Stimulated activated naive CD8-positive, alpha-beta T cell treated with anti-CD3 and anti-CD28 coated beads, Interleukin-15, Interleukin-2, amounts not matched to agents 100 ng/mL and 50 ng/mL, for 24 hours (primary cell): ENCODE measurements at regions not wholly inside any gene's neighbourhood (a gene's known extent, or its start where the extent isn't known, plus 50 kb on each side); places are given as distances from the start of the nearest gene placed in this dataset.
"Not testable (repeated sequence)": the region's sequence is repeated elsewhere in the genome, so short reads cannot be mapped to it uniquely, and the experiment has no call there.

ENCODE experiments used
- H3K27ac Mint-ChIP-seq: one replicate; pipeline ENCODE4 v1.8.0; 2021; ENCODE audit warnings: mild to moderate bottlenecking, mixed read lengths
- H3K27me3 Mint-ChIP-seq: one replicate; pipeline ENCODE4 v1.8.0; 2021; ENCODE audit warnings: mixed read lengths
- H3K36me3 Mint-ChIP-seq: one replicate; pipeline ENCODE4 v1.8.0; 2021; ENCODE audit warnings: low read depth, mixed read lengths
- H3K4me1 Mint-ChIP-seq: one replicate; pipeline ENCODE4 v1.8.0; 2021; ENCODE audit warnings: low read depth, mixed read lengths
- H3K4me3 Mint-ChIP-seq: one replicate; pipeline ENCODE4 v1.8.0; 2021; ENCODE audit warnings: mild to moderate bottlenecking, mixed read lengths
- H3K9me3 Mint-ChIP-seq: one replicate; pipeline ENCODE4 v1.8.0; 2021; ENCODE audit warnings: mixed read lengths

GRCh38 chr12:25615119-25615518 is 62.0 kb upstream of the LMNTD1 start:
- no peak overlapping the region for H3K4me3 Mint-ChIP-seq
- H3K9me3 Mint-ChIP-seq: no peaks in the 10 kb centered on the region
- H3K4me1 Mint-ChIP-seq: no peaks in the 10 kb centered on the region
- no peaks in the 10 kb centered on the region for H3K27me3 Mint-ChIP-seq
- no peaks in the 10 kb centered on the region for H3K36me3 Mint-ChIP-seq
- H3K27ac Mint-ChIP-seq: no peak overlapping the region

- Mint-ChIP-seq H3K4me1 (no peaks in the 10 kb centered on the region), H3K9me3 (no peaks in the 10 kb centered on the region), H3K27me3 (no peaks in the 10 kb centered on the region)
Measured at GRCh38 chr12:25616286-25616685, 63.2 kb upstream of the LMNTD1 start.

GRCh38 chr12:25617991-25618390 is 64.9 kb upstream of the LMNTD1 start:
- Mint-ChIP-seq H3K4me3 (no peak overlapping the region), H3K4me1 (no peaks in the 10 kb centered on the region), H3K36me3 (no peaks in the 10 kb centered on the region), H3K9me3 (no peaks in the 10 kb centered on the region), H3K27me3 (no peaks in the 10 kb centered on the region), H3K27ac (no peak overlapping the region)

More at GRCh38 chr12:25616286-25616685, 63.2 kb upstream of the LMNTD1 start:
- no peak overlapping the region for H3K4me3 Mint-ChIP-seq
- H3K36me3 Mint-ChIP-seq: no peaks in the 10 kb centered on the region
- no peak overlapping the region for H3K27ac Mint-ChIP-seq

- no peak overlapping the region for H3K27ac Mint-ChIP-seq
Measured at GRCh38 chr12:25623816-25624215, 70.7 kb upstream of the LMNTD1 start.

GRCh38 chr12:25625146-25625545 is 72.1 kb upstream of the LMNTD1 start:
- H3K27ac Mint-ChIP-seq: no peak overlapping the region
- H3K4me1 Mint-ChIP-seq: no peaks in the 10 kb centered on the region
- H3K4me3 Mint-ChIP-seq: no peak overlapping the region
- H3K27me3 Mint-ChIP-seq: no peaks in the 10 kb centered on the region
- H3K36me3 Mint-ChIP-seq: no peaks in the 10 kb centered on the region
- no peaks in the 10 kb centered on the region for H3K9me3 Mint-ChIP-seq

More at GRCh38 chr12:25623816-25624215, 70.7 kb upstream of the LMNTD1 start:
- Mint-ChIP-seq H3K9me3 (no peaks in the 10 kb centered on the region), H3K27me3 (no peaks in the 10 kb centered on the region), H3K4me1 (no peaks in the 10 kb centered on the region), H3K36me3 (no peaks in the 10 kb centered on the region), H3K4me3 (no peak overlapping the region)

- Mint-ChIP-seq H3K4me1 (peaks cover 10% of the 10 kb centered on the region), H3K36me3 (no peaks in the 10 kb centered on the region), H3K27me3 (no peaks in the 10 kb centered on the region), H3K27ac (no peak overlapping the region), H3K4me3 (no peak overlapping the region), H3K9me3 (peaks cover 3% of the 10 kb centered on the region)
Measured at GRCh38 chr12:25629341-25629740, 76.3 kb upstream of the LMNTD1 start.

- H3K27ac Mint-ChIP-seq, H3K27me3 Mint-ChIP-seq, H3K9me3 Mint-ChIP-seq, H3K36me3 Mint-ChIP-seq, H3K4me1 Mint-ChIP-seq, H3K4me3 Mint-ChIP-seq: not testable (repeated sequence)
Measured at GRCh38 chr12:25630735-25631515, 77.8 kb upstream of the LMNTD1 start.

GRCh38 chr12:25633149-25633548 is 80.1 kb upstream of the LMNTD1 start:
- H3K27ac Mint-ChIP-seq, H3K9me3 Mint-ChIP-seq, H3K4me3 Mint-ChIP-seq, H3K36me3 Mint-ChIP-seq, H3K4me1 Mint-ChIP-seq, H3K27me3 Mint-ChIP-seq: not testable (repeated sequence)

GRCh38 chr12:25637752-25638151 is 84.7 kb upstream of the LMNTD1 start:
- Mint-ChIP-seq H3K27ac (no peak overlapping the region), H3K36me3 (no peaks in the 10 kb centered on the region), H3K27me3 (no peaks in the 10 kb centered on the region), H3K4me3 (no peak overlapping the region), H3K9me3 (peaks cover 9% of the 10 kb centered on the region), H3K4me1 (peaks cover 10% of the 10 kb centered on the region)

- Mint-ChIP-seq H3K27ac (no peak overlapping the region), H3K4me1 (no peaks in the 10 kb centered on the region), H3K36me3 (no peaks in the 10 kb centered on the region), H3K27me3 (no peaks in the 10 kb centered on the region), H3K9me3 (peaks cover 9% of the 10 kb centered on the region), H3K4me3 (no peak overlapping the region)
Measured at GRCh38 chr12:25639406-25639805, 86.3 kb upstream of the LMNTD1 start.

GRCh38 chr12:25644979-25645378 is 91.9 kb upstream of the LMNTD1 start:
- no peaks in the 10 kb centered on the region for H3K27me3 Mint-ChIP-seq
- no peak overlapping the region for H3K27ac Mint-ChIP-seq
- peaks cover under 1% of the 10 kb centered on the region for H3K9me3 Mint-ChIP-seq
- no peaks in the 10 kb centered on the region for H3K36me3 Mint-ChIP-seq
- no peak overlapping the region for H3K4me3 Mint-ChIP-seq
- H3K4me1 Mint-ChIP-seq: no peaks in the 10 kb centered on the region

GRCh38 chr12:25645427-25645826 is 92.3 kb upstream of the LMNTD1 start:
- Mint-ChIP-seq H3K27me3 (no peaks in the 10 kb centered on the region), H3K9me3 (no peaks in the 10 kb centered on the region), H3K27ac (no peak overlapping the region), H3K4me3 (no peak overlapping the region), H3K36me3 (no peaks in the 10 kb centered on the region), H3K4me1 (no peaks in the 10 kb centered on the region)

- Mint-ChIP-seq H3K27me3 (no peaks in the 10 kb centered on the region), H3K36me3 (no peaks in the 10 kb centered on the region), H3K4me3 (no peak overlapping the region)
Measured at GRCh38 chr12:25651931-25652330, 98.8 kb upstream of the LMNTD1 start.

GRCh38 chr12:25652371-25652770 is 99.3 kb upstream of the LMNTD1 start:
- no peaks in the 10 kb centered on the region for H3K4me1 Mint-ChIP-seq
- H3K4me3 Mint-ChIP-seq: no peak overlapping the region
- H3K27ac Mint-ChIP-seq: no peak overlapping the region
- H3K36me3 Mint-ChIP-seq: no peaks in the 10 kb centered on the region
- H3K9me3 Mint-ChIP-seq: no peaks in the 10 kb centered on the region
- no peaks in the 10 kb centered on the region for H3K27me3 Mint-ChIP-seq

More at GRCh38 chr12:25651931-25652330, 98.8 kb upstream of the LMNTD1 start:
- Mint-ChIP-seq H3K9me3 (no peaks in the 10 kb centered on the region), H3K27ac (no peak overlapping the region), H3K4me1 (no peaks in the 10 kb centered on the region)

- Mint-ChIP-seq H3K27ac (no peak overlapping the region), H3K9me3 (no peaks in the 10 kb centered on the region), H3K36me3 (no peaks in the 10 kb centered on the region)
Measured at GRCh38 chr12:25653487-25654175, 100.5 kb upstream of the LMNTD1 start.

More at GRCh38 chr12:25653487-25654175, 100.5 kb upstream of the LMNTD1 start:
- H3K4me1 Mint-ChIP-seq: no peaks in the 10 kb centered on the region
- H3K4me3 Mint-ChIP-seq: no peak overlapping the region
- no peaks in the 10 kb centered on the region for H3K27me3 Mint-ChIP-seq
